NCI-H187 treated with DMSO at 0.1 percent for 48 hours (cell line): ENCODE measurements at regions not wholly inside any gene's neighbourhood (a gene's known extent, or its start where the extent isn't known, plus 50 kb on each side); places are given as distances from the start of the nearest gene placed in this dataset.

Experiments used
- DNase-seq: peaks from one replicate; lab custom pipeline; 2025; lab: John Stamatoyannopoulos, UW

GRCh38 chr5:67515020-67515689, 318.6 kb upstream of the CD180 start:
- no peak for DNase-seq

- DNase-seq = no peak
Observed at GRCh38 chr5:67512758-67513157, 316.2 kb upstream of the CD180 start.

GRCh38 chr5:67511911-67512310, 315.3 kb upstream of the CD180 start:
- no peak for DNase-seq

- DNase-seq = no peak
Observed at GRCh38 chr5:67510204-67510603, 313.6 kb upstream of the CD180 start.

GRCh38 chr5:67509402-67510186, 313.0 kb upstream of the CD180 start:
- DNase-seq = no peak

GRCh38 chr5:67506241-67506640, 309.6 kb upstream of the CD180 start:
- DNase-seq = no peak

- no peak for DNase-seq
Observed at GRCh38 chr5:67502951-67503350, 306.4 kb upstream of the CD180 start.

- DNase-seq = no peak
Observed at GRCh38 chr5:67496051-67496450, 299.5 kb upstream of the CD180 start.

GRCh38 chr5:67495072-67495471, 298.5 kb upstream of the CD180 start:
- no peak for DNase-seq

- peak; percentile 95 for DNase-seq
Observed at GRCh38 chr5:67494186-67494855, 297.7 kb upstream of the CD180 start.

- DNase-seq = peak; percentile 22
Observed at GRCh38 chr5:67493676-67494075, 297.1 kb upstream of the CD180 start.

- no peak for DNase-seq
Observed at GRCh38 chr5:67490543-67491321, 294.1 kb upstream of the CD180 start.

- DNase-seq = no peak
Observed at GRCh38 chr5:67488885-67489284, 292.3 kb upstream of the CD180 start.

GRCh38 chr5:67487862-67488261, 291.3 kb upstream of the CD180 start:
- DNase-seq = no peak

- no peak for DNase-seq
Observed at GRCh38 chr5:67483453-67484030, 286.9 kb upstream of the CD180 start.

GRCh38 chr5:67481362-67481761, 284.8 kb upstream of the CD180 start:
- DNase-seq = no peak

GRCh38 chr5:67478337-67478736, 281.7 kb upstream of the CD180 start:
- no peak for DNase-seq

- DNase-seq = no peak
Observed at GRCh38 chr5:67476995-67477394, 280.4 kb upstream of the CD180 start.

- no peak for DNase-seq
Observed at GRCh38 chr5:67476531-67476930, 279.9 kb upstream of the CD180 start.

- no peak for DNase-seq
Observed at GRCh38 chr5:67475489-67475888, 278.9 kb upstream of the CD180 start.

- no peak for DNase-seq
Observed at GRCh38 chr5:67474597-67475238, 278.1 kb upstream of the CD180 start.
